H54 (cell line): ENCODE measurements at regions not wholly inside any gene's neighbourhood (a gene's known extent, or its start where the extent isn't known, plus 50 kb on each side); places are given as distances from the start of the nearest gene placed in this dataset.

Experiments used
- DNase-seq: peaks from one replicate; pipeline ENCODE4 v3.0.0; 2011; ENCODE audit warnings: low spot score, mixed read lengths; ENCODE audit not compliant: insufficient read length
- FAIRE-seq: peaks from 3 replicates; lab custom pipeline; 2011; peaks lifted over from hg19 to GRCh38; lab: Jason Lieb, UNC
- POLR2A ChIP-seq: IDR thresholded peaks from 2 replicates; pipeline ENCODE4 v1.6.1; 2011; ENCODE audit warnings: low read depth, mild to moderate bottlenecking, low read length

GRCh38 chr3:59531066-59531745, 481.4 kb upstream of the CFAP20DC start:
- no peak for TF ChIP-seq POLR2A
- no peak for FAIRE-seq
- DNase-seq, result no peak

GRCh38 chr3:59528251-59528650, 478.4 kb upstream of the CFAP20DC start:
- TF ChIP-seq POLR2A, result no peak
- FAIRE-seq (no peak), DNase-seq (no peak)

GRCh38 chr3:59527493-59527892, 477.7 kb upstream of the CFAP20DC start:
- no peak for FAIRE-seq
- no peak for TF ChIP-seq POLR2A

GRCh38 chr3:59526999-59527398, 477.2 kb upstream of the CFAP20DC start:
- TF ChIP-seq POLR2A, result no peak
- no peak for DNase-seq
- FAIRE-seq, result no peak

More at GRCh38 chr3:59527493-59527892, 477.7 kb upstream of the CFAP20DC start:
- no peak for DNase-seq

- no peak for FAIRE-seq
- TF ChIP-seq POLR2A, result no peak
These were observed 472.7 kb upstream of the CFAP20DC start for GRCh38 chr3:59522550-59522949.

GRCh38 chr3:59519094-59519493, 469.3 kb upstream of the CFAP20DC start:
- DNase-seq (no peak), FAIRE-seq (no peak)
- TF ChIP-seq POLR2A, result no peak

More at GRCh38 chr3:59522550-59522949, 472.7 kb upstream of the CFAP20DC start:
- no peak for DNase-seq

- DNase-seq (no peak), FAIRE-seq (no peak)
- no peak for TF ChIP-seq POLR2A
These were observed 468.6 kb upstream of the CFAP20DC start for GRCh38 chr3:59518283-59519055.

- DNase-seq (no peak), FAIRE-seq (no peak)
- TF ChIP-seq POLR2A, result no peak
These were observed 467.6 kb upstream of the CFAP20DC start for GRCh38 chr3:59517388-59517787.

- FAIRE-seq (no peak), DNase-seq (no peak)
- no peak for TF ChIP-seq POLR2A
These were observed 466.1 kb upstream of the CFAP20DC start for GRCh38 chr3:59515966-59516365.

- FAIRE-seq (no peak), DNase-seq (no peak)
- no peak for TF ChIP-seq POLR2A
These were observed 465.1 kb upstream of the CFAP20DC start for GRCh38 chr3:59514865-59515482.

- TF ChIP-seq POLR2A, result no peak
- no peak for DNase-seq
- FAIRE-seq, result no peak
These were observed 463.7 kb upstream of the CFAP20DC start for GRCh38 chr3:59513570-59513969.

GRCh38 chr3:59512066-59512465, 462.2 kb upstream of the CFAP20DC start:
- FAIRE-seq (no peak), DNase-seq (no peak)
- TF ChIP-seq POLR2A, result no peak

- no peak for FAIRE-seq
- TF ChIP-seq POLR2A, result no peak
- DNase-seq, result no peak
These were observed 460.8 kb upstream of the CFAP20DC start for GRCh38 chr3:59510576-59510975.

- DNase-seq (no peak), FAIRE-seq (no peak)
- TF ChIP-seq POLR2A, result no peak
These were observed 458.4 kb upstream of the CFAP20DC start for GRCh38 chr3:59508273-59508672.
